K562 (cell line): ENCODE measurements at regions not wholly inside any gene's neighbourhood (a gene's known extent, or its start where the extent isn't known, plus 50 kb on each side); places are given as distances from the start of the nearest gene placed in this dataset.

Experiments used
- ATAC-seq: fragments of 200-7000 bp; cut with Tn5 transposase; 3 replicates; pipeline ENCODE4 v1.9.1; 2020; ENCODE audit warnings: moderate library complexity
- BruUV-seq: library from RNA; stranded (reverse); fragments of 400-500 nt; replicated peaks from 2 replicates; lab custom pipeline; 2021; lab: Mats Ljungman, UMichigan
- CTCF ChIA-PET: fragments of 300-600 bp; formaldehyde crosslinking; extraction: SDS; loops from one replicate; lab custom pipeline; 2021; ENCODE audit warnings: low intra/inter-chr PET ratio; lab: Yijun Ruan, JAX
- POLR2A ChIA-PET: fragments of 300-600, 350-650 bp; sonication (Branson Sonifier 250); formaldehyde crosslinking; extraction: SDS; loops from one replicate; lab custom pipeline; 2021; ENCODE audit warnings: antibody characterized with exemption, inconsistent platforms; lab: Yijun Ruan, JAX
- DNase-seq, 4 experiments: peaks; one replicate each; pipeline versions ENCODE4 v3.0.0 to v3.0.0-alpha.2; 2011 to 2018; ENCODE audit warnings: low spot score in 3 of 4, mixed read lengths in 3 of 4; ENCODE audit errors: extremely low read depth in 1 of 4
- FAIRE-seq: peaks from 2 replicates; lab custom pipeline; 2011; peaks lifted over from hg19 to GRCh38; lab: Jason Lieb, UNC
- H2AFZ ChIP-seq: 2 replicates; pipeline ENCODE4 v1.6.0; 2011; ENCODE audit warnings: low read depth, low read length, control low read depth, inconsistent platforms
- H3K27ac ChIP-seq: fragments of 200-600 bp; 3 replicates; pipeline ENCODE4 v1.8.0; 2011; ENCODE audit warnings: low read depth, mild to moderate bottlenecking, control low read depth, inconsistent platforms, low read length, moderate library complexity, mixed read lengths; ENCODE audit errors: extremely low read depth
- H3K27me3 ChIP-seq, 2 experiments: fragments of 300-600 bp in 1 of 2; 2 replicates in 1 of 2; 3 replicates in 1 of 2; pipeline versions ENCODE4 v1.6.0 to v1.8.0; 2011; ENCODE audit warnings: inconsistent platforms in 2 of 2, low read length in 2 of 2, mild to moderate bottlenecking in 1 of 2, mixed read lengths in 1 of 2, moderate library complexity in 1 of 2; ENCODE audit not compliant: control insufficient read depth in 2 of 2, insufficient read depth in 2 of 2
- H3K36me3 ChIP-seq: fragments of 300-600 bp; 3 replicates; pipeline ENCODE4 v1.8.0; 2011; ENCODE audit warnings: mild to moderate bottlenecking, low read length, inconsistent platforms; ENCODE audit not compliant: control insufficient read depth, insufficient read depth
- H3K4me1 ChIP-seq, 2 experiments: fragments of 200-600 bp in 1 of 2; replicated peaks in 1 of 2; 2 replicates in 1 of 2; 3 replicates in 1 of 2; pipeline versions ENCODE4 v1.5.1 to v1.8.0; 2011; ENCODE audit warnings: inconsistent platforms in 2 of 2, low read length in 2 of 2, mild to moderate bottlenecking in 1 of 2, mixed read lengths in 1 of 2, moderate library complexity in 1 of 2; ENCODE audit not compliant: control insufficient read depth in 2 of 2, insufficient read depth in 2 of 2
- H3K4me2 ChIP-seq: 2 replicates; pipeline ENCODE4 v1.6.1; 2011; ENCODE audit warnings: low read length, control low read depth, inconsistent platforms, mixed read lengths; ENCODE audit not compliant: insufficient read depth
- H3K4me3 ChIP-seq: fragments of 200-600 bp; sonication (generic), shearing (Covaris generic); 2 replicates; pipeline ENCODE4 v1.5.1; 2016; ENCODE audit warnings: control low read depth, inconsistent platforms
- H3K79me2 ChIP-seq: fragments of 200-600 bp; 3 replicates; pipeline ENCODE4 v1.8.0; 2011; ENCODE audit warnings: low read length, inconsistent platforms; ENCODE audit not compliant: control insufficient read depth, insufficient read depth
- H3K9ac ChIP-seq, 2 experiments: 2 replicates each; pipeline versions ENCODE4 v1.6.0 to v1.6.1; 2011; ENCODE audit warnings: low read depth in 2 of 2, low read length in 2 of 2, control low read depth in 1 of 2, inconsistent platforms in 1 of 2, mild to moderate bottlenecking in 1 of 2, mixed read lengths in 1 of 2; ENCODE audit not compliant: insufficient read depth in 1 of 2
- H3K9me1 ChIP-seq: one replicate; pipeline ENCODE4 v1.6.0; 2011; ENCODE audit warnings: inconsistent platforms, mild to moderate bottlenecking, low read length, moderate library complexity; ENCODE audit not compliant: control insufficient read depth, insufficient read depth
- H3K9me3 ChIP-seq: replicated peaks from 2 replicates; pipeline ENCODE4 v1.5.1; 2011; ENCODE audit warnings: low read depth, low read length, inconsistent platforms; ENCODE audit not compliant: control insufficient read depth, insufficient read depth
- H4K20me1 ChIP-seq: replicated peaks from 2 replicates; pipeline ENCODE4 v1.6.1; 2011; ENCODE audit warnings: low read length, inconsistent platforms, mixed read lengths; ENCODE audit not compliant: control insufficient read depth, insufficient read depth
- E2F6 ChIP-seq, 2 experiments: IDR thresholded peaks; 2 replicates each; pipeline ENCODE4 v1.6.1; 2011; ENCODE audit warnings: borderline replicate concordance in 1 of 2, control low read depth in 1 of 2, low read depth in 1 of 2, low read length in 1 of 2, mild to moderate bottlenecking in 1 of 2, mixed read lengths in 1 of 2, moderate library complexity in 1 of 2; ENCODE audit not compliant: insufficient read depth in 1 of 2, insufficient read length in 1 of 2, poor library complexity in 1 of 2, severe bottlenecking in 1 of 2; ENCODE audit errors: extremely low read depth in 1 of 2
- GTF3C2 ChIP-seq: IDR thresholded peaks from 3 replicates; pipeline ENCODE4 v1.6.1; 2011; ENCODE audit warnings: borderline replicate concordance, mild to moderate bottlenecking, moderate library complexity; ENCODE audit not compliant: insufficient read length; ENCODE audit errors: extremely low read depth
- MLX ChIP-seq, 2 experiments: fragments of 450-650 bp in 1 of 2; sonication (generic) in 1 of 2; formaldehyde crosslinking; conservative IDR thresholded peaks; 2 replicates each; pipeline versions ENCODE4 v1.4.0 to v1.8.1; 2020 to 2022; ENCODE audit warnings: mild to moderate bottlenecking in 1 of 2, missing genetic modification reagents in 1 of 2
- NR3C1 ChIP-seq: sonication (generic); formaldehyde crosslinking; IDR thresholded peaks from 2 replicates; pipeline ENCODE4 v1.8.1; 2022; ENCODE audit warnings: missing genetic modification reagents
- TRIM28 ChIP-seq: fragments of 450-650 bp; IDR thresholded peaks from 2 replicates; pipeline ENCODE4 v1.6.1; 2017
- ZNF217 ChIP-seq: sonication (generic); formaldehyde crosslinking; IDR thresholded peaks from 2 replicates; pipeline ENCODE4 v1.8.0; 2022; ENCODE audit warnings: mild to moderate bottlenecking, missing genetic modification reagents
- ZNF23 ChIP-seq: fragments of 250-450 bp; sonication (Bioruptor Pico); IDR thresholded peaks from 2 replicates; pipeline ENCODE4 v1.4.0; 2020; ENCODE audit warnings: mild to moderate bottlenecking
- ZNF263 ChIP-seq: sonication (generic); formaldehyde crosslinking; IDR thresholded peaks from 2 replicates; pipeline ENCODE4 v1.8.0; 2022; ENCODE audit warnings: mild to moderate bottlenecking, missing genetic modification reagents, borderline replicate concordance
- ZNF609 ChIP-seq: sonication (generic); formaldehyde crosslinking; IDR thresholded peaks from 2 replicates; pipeline ENCODE4 v1.8.1; 2023; ENCODE audit warnings: missing genetic modification reagents, mild to moderate bottlenecking, borderline replicate concordance
- WGBS: fragments of 100-300 bp; shearing (Covaris generic); methylation state at CpG from one replicate; pipeline ENCODE4 v1.1.6; 2016; ENCODE audit warnings: low coverage, mixed read lengths; ENCODE audit not compliant: insufficient coverage; ENCODE audit errors: missing lambda C conversion rate; 5-methylcytosine and 5-hydroxymethylcytosine counted together
- in situ Hi-C: fragments of 300-500 bp; cut with MboI; formaldehyde crosslinking; loops from 4 replicates; pipeline ENCODE4 v1.15.0; 2018; ENCODE audit warnings: inconsistent platforms, mixed read lengths
- intact Hi-C: fragments of 100-400 bp; cut with micrococcal nuclease; formaldehyde crosslinking; loops from 2 replicates; pipeline ENCODE4 v1.14.2; 2022

GRCh38 chr14:87018294-87018693 lies 974.7 kb downstream of the GALC start (continued):
- no peak for TF ChIP-seq E2F6 (IDR thresholded peaks at IDR 0.05; ENCODE audit: borderline replicate concordance in 1 of 2, extremely low read depth in 1 of 2, insufficient read depth in 1 of 2, insufficient read length in 1 of 2, low read depth in 1 of 2, low read length in 1 of 2, poor library complexity in 1 of 2, severe bottlenecking in 1 of 2)
- TF ChIP-seq, all 486 proteins: peak for 0

- Histone ChIP-seq H3K36me3 (no peaks in the 10 kb centered on the region), H3K27ac (no peak overlapping the region), H3K9me3 (0 out of 2 replicates have a peak, but pooled peaks cover 1% of the 10 kb centered on the region), H3K79me2 (no peaks in the 10 kb centered on the region), H3K4me1 (no peaks in the 10 kb centered on the region), H3K9ac (no peak overlapping the region), H3K4me3 (no peak overlapping the region), H2AFZ (no peak overlapping the region), H3K9me1 (no peaks in the 10 kb centered on the region), H3K27me3 (no peaks in the 10 kb centered on the region), H3K4me2 (no peak overlapping the region), H4K20me1 (no peaks in the 10 kb centered on the region)
- WGBS = 0% methylated on average over 2 of the region's 2 CpGs
- ChIA-PET CTCF (no interaction called here), POLR2A (no interaction called here)
- no TSS peak for BruUV-seq
- no peak for FAIRE-seq
- intact Hi-C loops (no loop called here), in situ Hi-C loops (no loop called here)
- no peak for ATAC-seq
- no peak for DNase-seq
- TF ChIP-seq NR3C1 (CRISPR knock-in tag) = no peak
- no peak for TF ChIP-seq ZNF23 (CRISPR knock-in tag)
- no peak for TF ChIP-seq TRIM28
- no peak for TF ChIP-seq MLX (CRISPR knock-in tag; conservative IDR thresholded peaks at IDR 0.05)
- TF ChIP-seq ZNF217 (CRISPR knock-in tag) = no peak
- no peak for TF ChIP-seq GTF3C2
- TF ChIP-seq ZNF263 (CRISPR knock-in tag) = no peak
- no peak for TF ChIP-seq ZNF609
Observed at GRCh38 chr14:87017335-87017734, 975.6 kb downstream of the GALC start.
